HCT116 (cell line): ENCODE measurements at regions not wholly inside any gene's neighbourhood (a gene's known extent, or its start where the extent isn't known, plus 50 kb on each side); places are given as distances from the start of the nearest gene placed in this dataset.

Experiments used
- EZH2phosphoT487 ChIP-seq: fragments of 200-600 bp; IDR thresholded peaks from 2 replicates; pipeline ENCODE4 v1.6.1; 2018; ENCODE audit warnings: antibody characterized with exemption, borderline replicate concordance
- POLR2A ChIP-seq: IDR thresholded peaks from 2 replicates; pipeline ENCODE4 v1.7.0; 2011; ENCODE audit warnings: borderline replicate concordance; ENCODE audit not compliant: insufficient read depth, insufficient read length; ENCODE audit errors: extremely low read depth
- YY1 ChIP-seq: IDR thresholded peaks from 2 replicates; pipeline ENCODE4 v1.6.1; 2011; ENCODE audit warnings: low read length, low read depth, moderate library complexity, mild to moderate bottlenecking; ENCODE audit not compliant: insufficient replicate concordance; ENCODE audit errors: extremely low read depth
- ZNF274 ChIP-seq: fragments of 200-500 bp; sonication (Bioruptor generic); IDR thresholded peaks from 2 replicates; pipeline ENCODE4 v1.6.1; 2014; ENCODE audit warnings: mild to moderate bottlenecking, low read depth, low read length, inconsistent platforms
- TF ChIP-seq, protein P1 (sequence below), 3 experiments: fragments of 200-600 bp in 1 of 3; sonication (generic) in 1 of 3; IDR thresholded peaks in 2 of 3; conservative IDR thresholded peaks in 1 of 3; 2 replicates each; pipeline ENCODE4 v1.5.1; 2012 to 2017; ENCODE audit warnings: low read depth in 2 of 3, low read length in 2 of 3, antibody characterized with exemption in 1 of 3, borderline replicate concordance in 1 of 3, control low read depth in 1 of 3, mild to moderate bottlenecking in 1 of 3, mixed read lengths in 1 of 3, mixed run types in 1 of 3, moderate library complexity in 1 of 3; ENCODE audit not compliant: insufficient read depth in 1 of 3
- TF ChIP-seq, protein P2 (sequence below): IDR thresholded peaks from 2 replicates; pipeline ENCODE4 v1.6.1; 2012; ENCODE audit warnings: low read depth
- TF ChIP-seq, protein P3 (sequence below): IDR thresholded peaks from 2 replicates; pipeline ENCODE4 v1.6.1; 2012

DNA sequence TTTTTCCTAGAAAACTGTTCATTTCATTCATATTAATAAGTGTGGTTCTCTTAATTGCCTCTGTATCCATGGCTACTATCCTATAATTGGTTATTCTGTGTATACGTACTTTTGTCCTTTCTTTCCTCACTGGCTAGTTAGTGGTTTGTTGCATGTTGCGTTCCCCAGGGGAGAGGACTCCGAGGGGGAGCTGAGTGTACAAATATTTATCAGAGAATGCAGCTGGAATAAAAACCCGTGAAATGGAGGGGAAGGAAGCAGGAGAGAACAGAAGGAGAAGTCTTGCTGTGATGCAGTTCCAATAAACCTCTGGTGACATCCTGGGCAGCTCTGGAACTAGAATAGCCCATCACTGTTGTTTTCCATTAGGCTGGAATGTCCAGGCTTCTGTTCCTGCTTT is 117.1 kb upstream of the RGS6 start:
- TF ChIP-seq POLR2A: no peak
- TF ChIP-seq EZH2phosphoT487: no peak
- TF ChIP-seq, protein P1, sequence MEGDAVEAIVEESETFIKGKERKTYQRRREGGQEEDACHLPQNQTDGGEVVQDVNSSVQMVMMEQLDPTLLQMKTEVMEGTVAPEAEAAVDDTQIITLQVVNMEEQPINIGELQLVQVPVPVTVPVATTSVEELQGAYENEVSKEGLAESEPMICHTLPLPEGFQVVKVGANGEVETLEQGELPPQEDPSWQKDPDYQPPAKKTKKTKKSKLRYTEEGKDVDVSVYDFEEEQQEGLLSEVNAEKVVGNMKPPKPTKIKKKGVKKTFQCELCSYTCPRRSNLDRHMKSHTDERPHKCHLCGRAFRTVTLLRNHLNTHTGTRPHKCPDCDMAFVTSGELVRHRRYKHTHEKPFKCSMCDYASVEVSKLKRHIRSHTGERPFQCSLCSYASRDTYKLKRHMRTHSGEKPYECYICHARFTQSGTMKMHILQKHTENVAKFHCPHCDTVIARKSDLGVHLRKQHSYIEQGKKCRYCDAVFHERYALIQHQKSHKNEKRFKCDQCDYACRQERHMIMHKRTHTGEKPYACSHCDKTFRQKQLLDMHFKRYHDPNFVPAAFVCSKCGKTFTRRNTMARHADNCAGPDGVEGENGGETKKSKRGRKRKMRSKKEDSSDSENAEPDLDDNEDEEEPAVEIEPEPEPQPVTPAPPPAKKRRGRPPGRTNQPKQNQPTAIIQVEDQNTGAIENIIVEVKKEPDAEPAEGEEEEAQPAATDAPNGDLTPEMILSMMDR (IDR thresholded peaks at IDR 0.05 in 2 of 3, conservative IDR thresholded peaks at IDR 0.05 in 1 of 3; ENCODE audit: borderline replicate concordance in 1 of 3, insufficient read depth in 1 of 3, low read depth in 2 of 3, low read length in 2 of 3): no peak
- no peak for TF ChIP-seq YY1
- TF ChIP-seq ZNF274: no peak
- TF ChIP-seq, protein P2, sequence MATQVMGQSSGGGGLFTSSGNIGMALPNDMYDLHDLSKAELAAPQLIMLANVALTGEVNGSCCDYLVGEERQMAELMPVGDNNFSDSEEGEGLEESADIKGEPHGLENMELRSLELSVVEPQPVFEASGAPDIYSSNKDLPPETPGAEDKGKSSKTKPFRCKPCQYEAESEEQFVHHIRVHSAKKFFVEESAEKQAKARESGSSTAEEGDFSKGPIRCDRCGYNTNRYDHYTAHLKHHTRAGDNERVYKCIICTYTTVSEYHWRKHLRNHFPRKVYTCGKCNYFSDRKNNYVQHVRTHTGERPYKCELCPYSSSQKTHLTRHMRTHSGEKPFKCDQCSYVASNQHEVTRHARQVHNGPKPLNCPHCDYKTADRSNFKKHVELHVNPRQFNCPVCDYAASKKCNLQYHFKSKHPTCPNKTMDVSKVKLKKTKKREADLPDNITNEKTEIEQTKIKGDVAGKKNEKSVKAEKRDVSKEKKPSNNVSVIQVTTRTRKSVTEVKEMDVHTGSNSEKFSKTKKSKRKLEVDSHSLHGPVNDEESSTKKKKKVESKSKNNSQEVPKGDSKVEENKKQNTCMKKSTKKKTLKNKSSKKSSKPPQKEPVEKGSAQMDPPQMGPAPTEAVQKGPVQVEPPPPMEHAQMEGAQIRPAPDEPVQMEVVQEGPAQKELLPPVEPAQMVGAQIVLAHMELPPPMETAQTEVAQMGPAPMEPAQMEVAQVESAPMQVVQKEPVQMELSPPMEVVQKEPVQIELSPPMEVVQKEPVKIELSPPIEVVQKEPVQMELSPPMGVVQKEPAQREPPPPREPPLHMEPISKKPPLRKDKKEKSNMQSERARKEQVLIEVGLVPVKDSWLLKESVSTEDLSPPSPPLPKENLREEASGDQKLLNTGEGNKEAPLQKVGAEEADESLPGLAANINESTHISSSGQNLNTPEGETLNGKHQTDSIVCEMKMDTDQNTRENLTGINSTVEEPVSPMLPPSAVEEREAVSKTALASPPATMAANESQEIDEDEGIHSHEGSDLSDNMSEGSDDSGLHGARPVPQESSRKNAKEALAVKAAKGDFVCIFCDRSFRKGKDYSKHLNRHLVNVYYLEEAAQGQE: no peak
- TF ChIP-seq, protein P3, sequence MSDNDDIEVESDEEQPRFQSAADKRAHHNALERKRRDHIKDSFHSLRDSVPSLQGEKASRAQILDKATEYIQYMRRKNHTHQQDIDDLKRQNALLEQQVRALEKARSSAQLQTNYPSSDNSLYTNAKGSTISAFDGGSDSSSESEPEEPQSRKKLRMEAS: no peak
